PC-3 (cell line): ENCODE measurements at regions not wholly inside any gene's neighbourhood (a gene's known extent, or its start where the extent isn't known, plus 50 kb on each side); places are given as distances from the start of the nearest gene placed in this dataset.
"Not testable (repeated sequence)": the region's sequence is repeated elsewhere in the genome, so short reads cannot be mapped to it uniquely, and the experiment has no call there.

Source experiments
- ATAC-seq: fragments of 200-7000 bp; cut with Tn5 transposase; 2 replicates; pipeline ENCODE4 v1.9.1; 2020; ENCODE audit warnings: mild to moderate bottlenecking, moderate library complexity
- BruUV-seq: library from RNA; stranded (reverse); fragments of 400-500 nt; replicated peaks from 2 replicates; lab custom pipeline; 2021; lab: Mats Ljungman, UMichigan
- CTCF ChIA-PET: fragments of 300-600 bp; sonication (Branson Sonifier 250); formaldehyde crosslinking; loops from one replicate; lab custom pipeline; 2022; ENCODE audit warnings: antibody characterized with exemption; lab: Charles Lee
- POLR2A ChIA-PET: fragments of 300-600 bp; sonication (Branson Sonifier 250); formaldehyde crosslinking; loops from one replicate; lab custom pipeline; 2022; ENCODE audit warnings: antibody characterized with exemption; ENCODE audit not compliant: unreplicated experiment; lab: Charles Lee
- DNase-seq: peaks from one replicate; pipeline ENCODE4 v3.0.0-alpha.2; 2015
- H2AFZ ChIP-seq: fragments of 300-600 bp; sonication (generic); 2 replicates; pipeline ENCODE4 v1.6.0; 2016; ENCODE audit warnings: antibody characterized with exemption, low read length
- H3F3A ChIP-seq: fragments of 300-600 bp; sonication (generic); one replicate; pipeline ENCODE4 v1.6.0; 2017; ENCODE audit warnings: antibody characterized with exemption, low read length, control low read depth, mild to moderate bottlenecking; ENCODE audit not compliant: unreplicated experiment
- H3K27ac ChIP-seq: fragments of 300-600 bp; sonication (generic); 2 replicates; pipeline ENCODE4 v1.5.1; 2016; ENCODE audit warnings: mild to moderate bottlenecking, low read length
- H3K27me3 ChIP-seq: fragments of 300-600 bp; sonication (generic); 2 replicates; pipeline ENCODE4 v1.6.1; 2016; ENCODE audit warnings: low read length, mixed read lengths
- H3K36me3 ChIP-seq: fragments of 300-600 bp; sonication (generic); 2 replicates; pipeline ENCODE4 v1.6.1; 2016; ENCODE audit warnings: low read depth, mixed run types, low read length, mixed read lengths
- H3K4me1 ChIP-seq: fragments of 300-600 bp; sonication (generic); 2 replicates; pipeline ENCODE4 v1.5.1; 2016; ENCODE audit warnings: low read length; ENCODE audit not compliant: insufficient read depth
- H3K4me2 ChIP-seq: fragments of 300-600 bp; sonication (generic); 2 replicates; pipeline ENCODE4 v1.6.0; 2016; ENCODE audit warnings: low read length
- H3K4me3 ChIP-seq: fragments of 300-600 bp; sonication (generic); 2 replicates; pipeline ENCODE4 v1.5.1; 2016; ENCODE audit warnings: mild to moderate bottlenecking, low read length, mixed read lengths
- H3K79me2 ChIP-seq: fragments of 300-600 bp; sonication (generic); 2 replicates; pipeline ENCODE4 v1.6.1; 2017; ENCODE audit warnings: low read length, mixed read lengths
- H3K9ac ChIP-seq: fragments of 300-600 bp; sonication (generic); 2 replicates; pipeline ENCODE4 v1.6.0; 2016; ENCODE audit warnings: mild to moderate bottlenecking, low read length
- H3K9me2 ChIP-seq: fragments of 300-600 bp; sonication (generic); replicated peaks from 2 replicates; pipeline ENCODE4 v1.6.1; 2016; ENCODE audit warnings: mixed run types, low read length, mixed read lengths
- H3K9me3 ChIP-seq: fragments of 300-600 bp; sonication (generic); 2 replicates; pipeline ENCODE4 v1.6.1; 2016; ENCODE audit warnings: low read length, mixed read lengths
- H4K20me1 ChIP-seq: fragments of 300-600 bp; sonication (generic); 2 replicates; pipeline ENCODE4 v1.6.1; 2016; ENCODE audit warnings: low read length, mixed read lengths
- CTCF ChIP-seq: fragments of 300-600 bp; sonication (generic); conservative IDR thresholded peaks from 2 replicates; pipeline ENCODE4 v1.5.1; 2017; ENCODE audit warnings: antibody characterized with exemption, low read depth, mild to moderate bottlenecking, low read length
- EZH2 ChIP-seq: fragments of 300-600 bp; sonication (generic); IDR thresholded peaks from one replicate; pipeline ENCODE4 v1.6.1; 2017; ENCODE audit warnings: antibody characterized with exemption, mild to moderate bottlenecking, low read length; ENCODE audit not compliant: unreplicated experiment
- EZH2phosphoT487 ChIP-seq: fragments of 300-600 bp; sonication (generic); IDR thresholded peaks from 2 replicates; pipeline ENCODE4 v1.6.1; 2018; ENCODE audit warnings: mild to moderate bottlenecking, antibody characterized with exemption, low read length, borderline replicate concordance
- intact Hi-C: fragments of 100-400 bp; cut with micrococcal nuclease; formaldehyde crosslinking; loops from 2 replicates; pipeline ENCODE4 v1.9.0; 2023

DNA sequence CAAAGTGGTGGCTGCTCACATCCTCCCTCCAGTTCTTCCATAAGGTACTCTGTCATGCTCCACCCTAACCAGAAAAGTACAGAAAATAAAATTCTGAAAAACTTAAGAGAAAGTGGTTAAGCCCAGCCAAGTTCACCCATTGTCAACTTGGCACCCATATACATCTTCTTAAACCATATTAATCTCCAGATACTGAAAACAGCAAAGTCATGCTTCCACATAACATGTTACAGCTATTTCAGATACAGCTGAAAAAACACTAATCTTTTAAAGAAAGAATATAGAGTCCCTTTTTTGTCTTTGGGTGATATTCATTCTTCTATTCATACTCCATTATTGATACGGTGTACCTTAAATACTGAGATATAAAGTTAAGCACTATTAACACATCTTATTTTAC is 577.8 kb downstream of the KCNT2 start:
- H3K36me3 ChIP-seq, result no peaks in the 10 kb centered on the region
- no peak overlapping the region for H3K4me3 ChIP-seq
- H3K27me3 ChIP-seq, result no peaks in the 10 kb centered on the region
- no peaks in the 10 kb centered on the region for H3F3A ChIP-seq
- POLR2A ChIA-PET, result no interaction called here
- no peak for TF ChIP-seq EZH2
- TF ChIP-seq EZH2phosphoT487, result no peak
- no peak for TF ChIP-seq CTCF
- no peak for ATAC-seq
- H3K9ac ChIP-seq, result no peak overlapping the region
- no peaks in the 10 kb centered on the region for H3K9me3 ChIP-seq
- intact Hi-C loops, result loop anchor here (10.0 kb wide), 1 partner anchor 274 kb away; no protein-coding TSS in a partner anchor
- no peak overlapping the region for H3K27ac ChIP-seq
- H3K9me2 ChIP-seq, result no peaks in the 10 kb centered on the region
- CTCF ChIA-PET, result interaction anchor here (0.6 kb wide), 1 partner anchor 180 kb away, joined by 5 read pairs; no protein-coding TSS in a partner anchor
- BruUV-seq, result no TSS peak
- H3K4me1 ChIP-seq, result no peaks in the 10 kb centered on the region
- no peak for DNase-seq
- H3K4me2 ChIP-seq, result no peak overlapping the region
- H4K20me1 ChIP-seq, result no peaks in the 10 kb centered on the region
- no peak overlapping the region for H2AFZ ChIP-seq
- no peaks in the 10 kb centered on the region for H3K79me2 ChIP-seq

DNA sequence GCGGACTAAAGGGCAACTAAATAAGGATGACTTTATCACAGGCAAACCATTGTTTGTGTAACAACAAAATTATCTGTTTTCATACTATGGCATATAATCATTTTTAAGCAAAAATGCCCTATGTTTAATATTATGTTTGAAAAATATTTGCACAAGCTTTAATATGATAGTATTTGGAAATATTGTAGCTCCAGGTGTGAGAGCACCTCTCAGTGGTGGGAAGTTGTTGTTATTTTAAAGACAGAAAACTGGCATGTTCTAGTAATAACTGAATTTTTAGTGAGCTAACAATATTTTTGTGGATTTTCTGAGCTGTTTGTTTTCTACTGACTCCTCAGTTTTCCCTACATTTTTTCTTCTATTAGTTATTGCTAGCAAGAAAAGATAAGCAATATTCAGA is 578.8 kb downstream of the KCNT2 start:
- DNase-seq (no peak), ATAC-seq (no peak)
- H3K9me3 ChIP-seq, result no peaks in the 10 kb centered on the region
- ChIA-PET CTCF (interaction anchor here (1.5 kb wide), 1 partner anchor 90 kb away, joined by 10 read pairs; no protein-coding TSS in a partner anchor), POLR2A (no interaction called here)
- H3K4me3 ChIP-seq, result no peak overlapping the region
- H3K4me2 ChIP-seq, result no peak overlapping the region
- H3K27ac ChIP-seq, result no peak overlapping the region
- no peaks in the 10 kb centered on the region for H3K36me3 ChIP-seq
- no peaks in the 10 kb centered on the region for H3K9me2 ChIP-seq
- no peaks in the 10 kb centered on the region for H3K79me2 ChIP-seq
- H3K9ac ChIP-seq, result no peak overlapping the region
- no peaks in the 10 kb centered on the region for H3K4me1 ChIP-seq
- H3F3A ChIP-seq, result no peaks in the 10 kb centered on the region
- BruUV-seq, result no TSS peak
- no peak overlapping the region for H2AFZ ChIP-seq
- H3K27me3 ChIP-seq, result no peaks in the 10 kb centered on the region
- no peaks in the 10 kb centered on the region for H4K20me1 ChIP-seq
- intact Hi-C loops, result loop anchor here (1.0 kb wide), 1 partner anchor 89 kb away; no protein-coding TSS in a partner anchor
- TF ChIP-seq CTCF (peak; percentile 36; the same call in 1 of the 2 replicates), EZH2 (no peak)

DNA sequence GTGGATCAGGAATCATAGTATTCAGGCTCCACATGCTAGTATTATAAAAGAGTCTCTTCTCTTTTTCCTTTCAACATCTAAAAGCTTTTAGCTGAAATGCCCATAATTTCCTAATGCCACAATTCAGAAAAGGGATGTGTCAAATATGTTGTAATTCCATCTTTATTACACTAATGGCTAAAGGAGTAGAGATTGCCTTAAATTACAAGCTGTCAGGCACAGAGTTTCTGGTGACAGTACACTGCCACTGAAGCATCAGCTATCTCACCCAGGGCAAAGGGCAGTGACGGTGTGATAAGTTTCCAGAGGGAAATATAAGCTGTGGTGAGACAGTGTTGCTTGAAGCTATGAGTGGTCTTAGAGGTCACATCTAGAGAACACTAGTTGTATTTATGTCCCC is 581.1 kb downstream of the KCNT2 start:
- DNase-seq (no peak), ATAC-seq (no peak)
- no peak overlapping the region for H3K27ac ChIP-seq
- no peaks in the 10 kb centered on the region for H4K20me1 ChIP-seq
- no peaks in the 10 kb centered on the region for H3K9me2 ChIP-seq
- H3K4me3 ChIP-seq, result no peak overlapping the region
- no peaks in the 10 kb centered on the region for H3K79me2 ChIP-seq
- H3F3A ChIP-seq, result no peaks in the 10 kb centered on the region
- no peaks in the 10 kb centered on the region for H3K4me1 ChIP-seq
- H3K27me3 ChIP-seq, result no peaks in the 10 kb centered on the region
- H2AFZ ChIP-seq, result no peak overlapping the region
- H3K9me3 ChIP-seq, result no peaks in the 10 kb centered on the region
- H3K4me2 ChIP-seq, result no peak overlapping the region
- H3K9ac ChIP-seq, result no peak overlapping the region
- no peak for TF ChIP-seq CTCF
- no peak for TF ChIP-seq EZH2
- TF ChIP-seq EZH2phosphoT487, result no peak
- H3K36me3 ChIP-seq, result no peaks in the 10 kb centered on the region
- POLR2A ChIA-PET, result no interaction called here
- intact Hi-C loops, result no loop called here
- CTCF ChIA-PET, result no interaction called here
- BruUV-seq, result no TSS peak

DNA sequence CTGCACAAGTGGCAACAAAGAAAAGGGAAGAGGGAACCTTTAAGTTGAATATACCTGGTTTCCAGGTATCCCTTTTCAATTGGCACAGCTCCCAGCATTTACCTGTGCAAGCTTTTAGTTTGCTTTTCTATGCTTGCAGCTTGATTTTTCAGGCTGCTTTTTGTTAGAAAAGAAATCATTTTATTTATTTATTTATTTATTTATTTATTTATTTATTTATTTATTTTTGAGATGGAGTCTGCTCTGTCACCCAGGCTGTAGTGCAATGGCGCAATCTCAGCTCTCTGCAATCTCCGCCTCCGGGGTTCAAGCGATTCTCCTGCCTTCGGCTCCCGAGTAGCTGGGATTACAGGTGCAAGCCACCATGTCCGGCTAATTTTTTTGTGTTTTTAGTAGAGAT is 587.1 kb downstream of the KCNT2 start:
- H4K20me1 ChIP-seq, H3K27me3 ChIP-seq, H2AFZ ChIP-seq, H3K79me2 ChIP-seq, H3K4me3 ChIP-seq, POLR2A ChIA-PET, intact Hi-C loops, H3K9ac ChIP-seq, H3K36me3 ChIP-seq, H3K9me3 ChIP-seq, BruUV-seq, DNase-seq, H3K9me2 ChIP-seq, CTCF ChIA-PET, ATAC-seq, H3F3A ChIP-seq, H3K4me1 ChIP-seq, H3K4me2 ChIP-seq, H3K27ac ChIP-seq: not testable (repeated sequence)
